ENCODE measurements at regions not wholly inside any gene's neighbourhood (a gene's known extent, or its start where the extent isn't known, plus 50 kb on each side); places are given as distances from the start of the nearest gene placed in this dataset.

DNA sequence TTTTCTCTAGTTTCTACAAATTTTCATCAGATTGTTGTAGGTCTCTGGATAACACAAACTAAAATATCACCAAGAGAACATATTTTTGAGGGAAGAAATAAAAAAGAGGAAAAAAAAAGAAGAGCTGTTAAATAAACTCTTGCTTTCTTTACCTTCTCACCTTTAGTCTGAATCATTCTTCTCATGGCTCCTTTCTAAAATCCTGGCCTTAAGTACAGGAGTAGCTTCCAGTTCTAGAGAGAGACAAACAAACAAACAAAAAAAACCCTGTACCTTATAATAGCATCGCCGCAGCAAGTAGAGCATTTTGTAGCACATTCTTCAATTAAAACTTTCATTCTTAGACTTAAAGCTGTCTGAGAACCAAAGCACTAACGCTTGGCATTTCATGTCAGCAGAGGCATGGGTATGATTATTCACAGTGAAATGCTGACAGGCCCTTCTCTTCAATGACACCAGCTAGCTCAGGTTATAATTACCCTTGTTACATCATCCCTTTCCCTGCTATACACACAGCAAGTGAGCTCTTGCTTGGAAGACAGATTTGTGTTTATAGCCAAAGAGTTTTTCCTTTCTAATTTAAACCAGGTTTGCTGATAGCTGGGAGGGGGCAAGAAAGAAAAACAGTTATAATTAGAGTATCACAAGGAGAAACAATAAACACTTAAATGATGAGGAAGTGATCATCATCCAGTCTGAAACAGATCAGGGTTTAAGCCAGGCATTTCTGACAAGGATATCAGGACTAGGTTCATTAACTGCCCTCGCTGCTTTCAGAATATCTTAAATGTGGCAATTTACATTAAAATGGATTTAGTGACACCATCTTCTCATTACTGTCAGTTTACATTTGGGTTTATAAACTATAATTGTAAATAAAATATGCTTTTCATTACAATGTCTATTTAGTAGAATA is 510.9 kb upstream of the ZNF608 start:
- WGBS, 4 donors = 41 to 55% (median 50%) methylated on average over 4 of the region's 4 CpGs
- no peaks in the 10 kb centered on the region for H3K36me3 ChIP-seq
- intact Hi-C loops (cut with DNase I) = no loop called here
- peak overlapping the region in 9 of 12 donors; percentile 35 to 82 (median 60) for H3K27ac ChIP-seq
- no peaks in the 10 kb centered on the region for H3K27me3 ChIP-seq
- peak overlapping the region in 2 of 12 donors; percentile 5 to 27 for H3K4me3 ChIP-seq
- H3K4me1 ChIP-seq = peaks cover 0 to 17% (median 0%) of the 10 kb centered on the region in 12 donors
- no peak for TF ChIP-seq POLR2A (IDR thresholded peaks at IDR 0.05)
- TF ChIP-seq, protein P1, sequence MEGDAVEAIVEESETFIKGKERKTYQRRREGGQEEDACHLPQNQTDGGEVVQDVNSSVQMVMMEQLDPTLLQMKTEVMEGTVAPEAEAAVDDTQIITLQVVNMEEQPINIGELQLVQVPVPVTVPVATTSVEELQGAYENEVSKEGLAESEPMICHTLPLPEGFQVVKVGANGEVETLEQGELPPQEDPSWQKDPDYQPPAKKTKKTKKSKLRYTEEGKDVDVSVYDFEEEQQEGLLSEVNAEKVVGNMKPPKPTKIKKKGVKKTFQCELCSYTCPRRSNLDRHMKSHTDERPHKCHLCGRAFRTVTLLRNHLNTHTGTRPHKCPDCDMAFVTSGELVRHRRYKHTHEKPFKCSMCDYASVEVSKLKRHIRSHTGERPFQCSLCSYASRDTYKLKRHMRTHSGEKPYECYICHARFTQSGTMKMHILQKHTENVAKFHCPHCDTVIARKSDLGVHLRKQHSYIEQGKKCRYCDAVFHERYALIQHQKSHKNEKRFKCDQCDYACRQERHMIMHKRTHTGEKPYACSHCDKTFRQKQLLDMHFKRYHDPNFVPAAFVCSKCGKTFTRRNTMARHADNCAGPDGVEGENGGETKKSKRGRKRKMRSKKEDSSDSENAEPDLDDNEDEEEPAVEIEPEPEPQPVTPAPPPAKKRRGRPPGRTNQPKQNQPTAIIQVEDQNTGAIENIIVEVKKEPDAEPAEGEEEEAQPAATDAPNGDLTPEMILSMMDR (IDR thresholded peaks at IDR 0.05) = no peak
- DNase-seq (peak in 2 of 5 donors; percentile 19 to 26), ATAC-seq (peak; percentile 96 to 99 (median 99))
- peaks cover 0 to 30% (median 9%) of the 10 kb centered on the region in 12 donors for H3K9me3 ChIP-seq

DNA sequence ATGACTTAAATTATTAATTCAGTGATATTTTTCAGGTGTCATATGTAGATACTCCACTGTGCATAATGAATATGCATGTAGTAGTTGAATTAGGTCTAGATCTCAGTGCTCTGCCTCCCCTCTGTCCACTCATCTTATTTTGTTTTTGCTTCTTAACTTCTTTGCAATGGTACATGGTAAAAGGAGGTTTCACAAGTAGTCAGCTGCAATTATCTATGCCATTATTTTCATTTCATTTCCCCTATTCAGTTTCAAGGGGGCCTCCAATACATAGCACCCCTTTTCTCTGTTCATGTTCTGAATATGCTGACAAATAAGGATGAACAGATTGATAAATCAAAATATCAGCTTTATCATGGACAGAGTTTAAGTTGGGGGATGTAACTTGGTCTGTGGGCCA is 511.6 kb upstream of the ZNF608 start:
- ATAC-seq (no peak), DNase-seq (no peak)
- Histone ChIP-seq H3K27me3 (no peaks in the 10 kb centered on the region), H3K27ac (peak overlapping the region in 6 of 12 donors; percentile 35 to 82 (median 63)), H3K4me3 (no peak overlapping the region), H3K9me3 (peaks cover 0 to 30% (median 9%) of the 10 kb centered on the region in 12 donors), H3K4me1 (peaks cover 0 to 17% (median 0%) of the 10 kb centered on the region in 12 donors), H3K36me3 (no peaks in the 10 kb centered on the region)
- intact Hi-C loops (cut with DNase I) = no loop called here
- TF ChIP-seq, protein P1 (IDR thresholded peaks at IDR 0.05) = no peak
- TF ChIP-seq POLR2A (IDR thresholded peaks at IDR 0.05) = no peak

DNA sequence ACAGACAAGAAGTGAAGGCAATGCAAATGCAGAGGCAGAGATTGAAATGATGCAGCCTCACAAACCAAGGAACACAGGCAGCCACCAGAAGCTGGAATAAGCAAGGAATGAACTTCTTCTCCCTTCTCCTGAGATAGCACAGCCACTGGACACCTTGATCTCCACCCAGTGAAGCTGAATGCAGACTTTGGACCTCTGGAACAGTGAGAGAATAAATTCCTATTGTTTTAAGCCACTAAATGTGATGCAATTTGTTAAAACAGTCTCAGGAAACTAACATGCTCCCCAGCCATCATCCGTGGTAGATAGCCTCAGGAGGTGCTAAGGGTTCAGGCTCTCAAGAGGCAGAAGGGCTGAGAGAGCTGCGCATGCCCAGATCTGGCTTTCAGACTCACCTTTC is 512.2 kb upstream of the ZNF608 start:
- WGBS, 4 donors = 52 to 81% (median 68%) methylated on average over 2 of the region's 2 CpGs
- ATAC-seq = no peak
- H3K27me3 ChIP-seq = no peaks in the 10 kb centered on the region

More for the DNA sequence above, 512.2 kb upstream of the ZNF608 start:
- no peak for DNase-seq
- Histone ChIP-seq H3K9me3 (peaks cover 0 to 29% (median 9%) of the 10 kb centered on the region in 12 donors), H3K4me3 (no peak overlapping the region), H3K4me1 (peaks cover 0 to 17% (median 0%) of the 10 kb centered on the region in 12 donors), H3K36me3 (no peaks in the 10 kb centered on the region), H3K27ac (no peak overlapping the region)
- TF ChIP-seq, protein P1 (IDR thresholded peaks at IDR 0.05) = no peak
- no peak for TF ChIP-seq POLR2A (IDR thresholded peaks at IDR 0.05)
- intact Hi-C loops (cut with DNase I) = no loop called here
